ENCODE measurements at regions not wholly inside any gene's neighbourhood (a gene's known extent, or its start where the extent isn't known, plus 50 kb on each side); places are given as distances from the start of the nearest gene placed in this dataset.

DNA sequence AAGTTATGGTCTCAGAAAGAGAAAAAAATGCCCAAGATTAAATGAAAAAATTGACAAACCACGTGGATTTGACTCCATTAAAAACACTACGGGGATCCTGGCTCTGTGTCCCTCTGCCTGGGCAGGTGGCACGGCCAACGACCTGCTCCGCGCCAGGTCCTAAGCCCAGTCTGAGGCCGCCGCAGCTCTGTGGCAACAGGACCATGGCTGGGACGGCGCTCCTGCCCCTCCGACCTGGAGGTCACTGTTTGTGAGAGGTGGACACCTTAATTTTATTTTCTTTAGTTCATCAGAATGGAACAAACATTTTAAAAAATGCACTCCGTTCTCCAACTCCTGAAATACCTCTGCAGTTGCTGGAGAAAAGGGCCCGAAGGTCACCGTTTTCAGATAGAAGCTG lies 369.4 kb downstream of the CDH9 start:
- TF ChIP-seq, protein P1, sequence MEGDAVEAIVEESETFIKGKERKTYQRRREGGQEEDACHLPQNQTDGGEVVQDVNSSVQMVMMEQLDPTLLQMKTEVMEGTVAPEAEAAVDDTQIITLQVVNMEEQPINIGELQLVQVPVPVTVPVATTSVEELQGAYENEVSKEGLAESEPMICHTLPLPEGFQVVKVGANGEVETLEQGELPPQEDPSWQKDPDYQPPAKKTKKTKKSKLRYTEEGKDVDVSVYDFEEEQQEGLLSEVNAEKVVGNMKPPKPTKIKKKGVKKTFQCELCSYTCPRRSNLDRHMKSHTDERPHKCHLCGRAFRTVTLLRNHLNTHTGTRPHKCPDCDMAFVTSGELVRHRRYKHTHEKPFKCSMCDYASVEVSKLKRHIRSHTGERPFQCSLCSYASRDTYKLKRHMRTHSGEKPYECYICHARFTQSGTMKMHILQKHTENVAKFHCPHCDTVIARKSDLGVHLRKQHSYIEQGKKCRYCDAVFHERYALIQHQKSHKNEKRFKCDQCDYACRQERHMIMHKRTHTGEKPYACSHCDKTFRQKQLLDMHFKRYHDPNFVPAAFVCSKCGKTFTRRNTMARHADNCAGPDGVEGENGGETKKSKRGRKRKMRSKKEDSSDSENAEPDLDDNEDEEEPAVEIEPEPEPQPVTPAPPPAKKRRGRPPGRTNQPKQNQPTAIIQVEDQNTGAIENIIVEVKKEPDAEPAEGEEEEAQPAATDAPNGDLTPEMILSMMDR (IDR thresholded peaks at IDR 0.05), result no peak
- TF ChIP-seq POLR2A (IDR thresholded peaks at IDR 0.05), result no peak
- TF ChIP-seq EP300 (IDR thresholded peaks at IDR 0.05), result no peak

Data from gastroesophageal sphincter (tissue), 3 donors.